Stimulated activated CD4-positive, alpha-beta T cell treated with anti-CD3 and anti-CD28 coated beads, Interleukin-4, amount 100 ng/mL, for 48 hours (primary cell): ENCODE measurements at regions not wholly inside any gene's neighbourhood (a gene's known extent, or its start where the extent isn't known, plus 50 kb on each side); places are given as distances from the start of the nearest gene placed in this dataset.

Experiments
- DNase-seq, 2 donors: peaks; one replicate each; pipeline ENCODE4 v3.0.0-alpha.2; 2020; ENCODE audit warnings: low read depth in 2 of 2

DNA sequence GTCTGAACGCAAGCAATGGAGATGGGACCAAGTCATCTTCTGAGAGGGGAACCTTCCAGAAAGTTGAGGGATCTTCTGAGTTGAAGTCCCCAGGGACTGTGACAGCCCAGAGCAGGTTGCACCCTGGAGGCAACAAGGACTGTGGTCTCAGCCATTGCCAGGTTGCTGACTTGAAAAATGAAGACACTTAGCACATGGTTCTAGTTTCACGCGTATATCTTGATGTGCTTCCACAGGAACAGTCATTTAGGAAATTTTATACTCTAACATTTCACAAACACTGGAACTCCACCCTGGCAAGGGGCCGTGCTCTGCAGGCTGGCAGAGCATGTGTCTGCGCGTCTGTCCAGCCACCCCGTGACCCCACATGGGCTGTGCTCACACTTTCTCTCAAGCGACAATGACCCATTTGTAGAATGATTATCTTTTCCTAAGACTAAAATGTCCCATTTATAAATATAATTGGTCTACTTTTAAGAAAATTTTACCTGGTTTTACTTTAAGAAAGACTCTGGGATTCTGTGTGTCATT lies 157.0 kb downstream of the ERMARD start:
- no peak for DNase-seq

DNA sequence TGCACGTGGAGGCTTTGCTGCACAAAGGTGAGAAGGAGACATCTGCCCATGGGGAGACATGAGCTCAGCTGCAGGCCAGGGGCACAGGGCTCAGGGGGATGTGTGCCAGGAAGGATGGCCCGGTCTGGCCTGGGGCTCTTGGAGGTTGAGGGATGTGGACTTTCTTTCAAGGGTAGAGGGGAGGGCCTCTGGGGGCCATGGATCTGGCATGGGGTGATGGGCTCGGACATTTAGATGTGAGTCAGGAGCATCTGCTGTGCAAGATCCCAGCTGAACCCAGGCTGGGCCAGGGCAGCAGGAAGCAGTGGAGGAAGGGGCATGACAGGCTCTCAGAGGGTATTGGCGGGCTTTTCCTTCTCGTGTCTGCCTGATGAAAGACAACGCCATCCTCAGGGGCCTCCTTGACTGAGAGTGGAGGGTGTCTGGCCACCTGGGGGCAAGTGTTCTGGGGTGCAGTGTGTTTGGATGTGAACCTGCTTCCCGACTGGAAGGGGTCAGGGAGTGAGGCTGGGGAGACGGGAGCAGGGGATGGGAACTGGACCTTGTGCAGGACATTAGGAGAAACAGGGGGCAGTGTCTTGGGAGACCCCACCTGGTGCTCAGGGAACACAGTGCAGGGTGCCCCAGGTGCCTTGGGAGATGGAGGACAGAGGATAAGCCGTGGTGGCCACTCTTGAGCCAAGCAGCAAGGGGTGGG lies 156.1 kb downstream of the ERMARD start:
- no peak for DNase-seq

DNA sequence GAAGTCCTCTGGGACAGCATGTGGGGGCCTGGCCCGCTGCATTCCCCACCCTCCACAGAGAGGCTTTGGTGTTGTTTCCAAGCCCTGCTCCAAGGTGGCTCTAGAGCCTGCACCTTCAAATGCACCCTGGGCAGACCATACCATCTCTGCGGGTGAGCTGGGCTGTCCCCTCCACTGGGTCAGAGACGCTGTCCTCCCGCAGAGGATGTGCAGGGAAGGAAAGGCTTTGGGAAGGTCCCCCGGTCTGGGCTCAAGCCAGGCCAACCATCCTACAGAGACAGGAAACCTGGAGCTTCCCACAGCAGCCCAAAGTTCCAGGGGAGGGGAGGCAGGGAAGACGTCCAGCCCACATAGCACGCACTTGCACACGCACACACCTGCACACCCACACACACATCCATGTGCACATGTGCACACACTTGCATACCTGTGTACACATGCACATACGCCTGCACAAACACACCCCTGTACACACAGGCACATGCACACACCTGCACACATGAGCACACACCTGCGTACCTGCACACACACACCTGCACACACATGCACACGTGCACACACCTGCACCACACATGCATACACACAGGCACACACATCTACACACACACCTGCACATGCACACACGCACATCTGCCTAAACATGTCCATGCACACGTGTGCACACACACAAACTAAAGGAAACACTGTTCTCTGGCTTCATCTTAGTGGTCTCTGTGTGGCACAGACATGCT lies 155.4 kb downstream of the ERMARD start:
- DNase-seq, result no peak

DNA sequence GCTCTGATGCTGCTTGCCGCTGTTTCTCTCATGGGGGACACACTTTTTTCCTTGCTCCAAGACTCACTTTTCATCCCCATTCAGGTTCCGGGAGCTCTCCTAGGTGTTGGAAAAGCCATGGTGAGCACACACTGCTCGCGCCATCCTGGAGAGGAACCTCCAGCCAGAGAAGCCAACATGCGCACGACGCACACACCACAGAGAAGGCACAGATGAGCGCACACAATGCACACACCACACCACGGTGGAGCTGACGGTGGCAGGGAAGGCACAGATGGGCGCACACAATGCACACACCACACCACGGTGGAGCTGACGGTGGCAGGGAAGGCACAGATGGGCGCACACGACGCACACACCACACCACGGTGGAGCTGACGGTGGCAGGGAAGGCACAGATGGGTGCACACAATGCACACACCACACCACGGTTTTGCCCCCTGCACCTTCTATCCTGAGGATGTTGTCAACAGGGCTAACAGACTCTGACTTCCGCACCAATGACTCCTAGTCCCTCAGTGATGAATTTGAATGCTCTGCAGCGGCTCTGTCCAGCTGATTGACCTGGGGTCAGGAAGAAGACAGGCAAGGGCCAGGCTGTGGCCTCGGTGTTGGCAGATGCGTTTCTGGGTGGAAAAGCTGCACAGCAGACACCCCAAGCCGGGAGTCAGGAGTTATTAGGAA lies 154.7 kb downstream of the ERMARD start:
- no peak for DNase-seq

DNA sequence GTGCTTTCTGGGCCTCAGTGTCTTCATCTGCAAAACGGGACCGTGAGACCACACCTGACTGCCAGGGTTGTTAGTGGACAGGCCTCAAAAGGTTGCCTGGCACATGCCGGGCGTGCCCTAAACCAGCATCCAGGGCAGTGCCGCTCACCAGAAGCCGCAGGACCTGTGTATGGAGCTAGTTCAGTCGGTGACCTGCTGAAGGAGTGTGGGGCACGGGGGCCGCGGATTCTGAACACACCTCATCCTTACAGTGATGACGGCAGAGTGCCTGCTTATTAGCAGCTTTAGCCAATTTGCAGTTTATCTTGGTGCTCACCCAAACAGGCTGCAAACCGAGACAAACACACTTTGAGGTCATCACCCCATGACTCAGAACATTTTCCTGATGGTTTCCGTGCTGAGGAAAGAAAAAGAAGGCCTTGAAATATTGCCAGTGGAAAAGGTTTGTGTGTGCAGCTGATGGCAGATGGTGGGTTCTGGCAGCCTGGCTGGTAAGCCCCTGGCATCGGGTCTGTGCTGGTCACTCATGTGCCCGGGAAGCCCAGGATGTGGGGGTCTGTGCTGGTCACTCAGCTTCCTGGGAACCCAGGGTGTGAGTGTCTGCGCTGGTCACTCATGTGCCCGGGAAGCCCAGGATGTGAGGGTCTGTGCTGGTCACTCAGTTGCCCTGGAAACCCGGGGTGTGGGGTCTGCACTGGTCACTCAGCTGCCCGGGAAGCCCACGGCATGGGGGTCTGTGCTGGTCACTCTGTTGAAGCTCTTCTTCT lies 153.8 kb downstream of the ERMARD start:
- no peak for DNase-seq

DNA sequence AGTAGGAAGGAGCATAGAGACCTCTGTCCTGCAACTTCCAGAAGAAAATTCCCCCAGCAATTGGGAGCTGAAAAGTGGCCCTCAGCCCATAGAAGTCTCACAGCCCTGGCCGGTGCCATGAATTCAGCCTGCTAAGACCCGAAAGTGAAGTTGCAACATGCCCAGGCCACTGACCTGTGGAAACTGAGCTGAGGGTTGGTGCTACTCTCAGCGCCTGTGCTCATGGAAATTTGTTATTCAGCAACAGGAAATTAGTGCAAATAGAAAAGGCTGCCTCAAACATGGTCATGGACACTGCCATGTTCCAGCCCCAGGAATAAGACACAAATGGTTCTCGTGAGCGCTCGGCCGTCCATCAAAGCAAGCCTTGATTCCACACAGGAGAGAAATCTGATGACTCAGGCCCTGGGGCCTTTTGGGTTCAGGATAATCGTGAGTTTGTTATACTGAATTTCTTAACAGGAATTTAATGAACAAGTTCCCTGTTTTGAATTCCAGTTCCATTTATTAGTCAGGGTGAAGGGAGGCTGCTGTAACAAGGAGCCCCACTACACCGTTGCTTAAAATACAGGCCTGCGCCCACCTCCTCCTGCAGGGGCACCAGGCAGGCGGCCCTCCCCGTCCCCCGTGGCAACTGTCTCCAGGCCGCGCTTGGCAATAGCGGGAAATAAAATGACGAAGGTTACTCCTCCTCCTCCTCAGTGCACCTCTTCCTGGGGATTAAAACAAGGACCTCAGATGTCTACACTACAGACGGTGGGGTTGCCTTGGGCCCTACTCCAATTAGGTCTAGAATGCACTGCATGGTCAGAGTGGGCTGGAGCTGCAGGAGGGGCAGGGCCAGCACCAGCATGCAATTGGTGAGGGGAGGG lies 152.9 kb downstream of the ERMARD start:
- no peak for DNase-seq

DNA sequence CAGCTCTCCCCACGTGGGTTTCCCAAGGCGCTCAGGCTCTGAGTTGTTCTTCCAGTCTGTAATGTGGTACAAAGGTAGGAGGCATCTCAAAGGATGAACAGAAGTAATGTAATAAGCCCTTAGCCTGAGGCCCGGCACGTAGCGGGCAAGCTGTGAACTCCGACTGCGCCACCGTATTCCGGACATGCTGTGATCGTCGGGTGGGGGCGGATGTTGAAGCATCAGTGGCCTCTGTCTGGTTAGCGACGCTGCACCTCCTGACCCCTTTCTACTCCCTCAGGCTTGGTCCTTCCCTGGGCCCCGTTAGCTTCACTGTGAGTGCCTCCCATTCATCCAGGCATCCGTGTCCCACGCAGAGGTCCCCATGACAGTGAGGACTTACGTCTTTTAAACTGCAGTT lies 151.7 kb downstream of the ERMARD start:
- no peak for DNase-seq

DNA sequence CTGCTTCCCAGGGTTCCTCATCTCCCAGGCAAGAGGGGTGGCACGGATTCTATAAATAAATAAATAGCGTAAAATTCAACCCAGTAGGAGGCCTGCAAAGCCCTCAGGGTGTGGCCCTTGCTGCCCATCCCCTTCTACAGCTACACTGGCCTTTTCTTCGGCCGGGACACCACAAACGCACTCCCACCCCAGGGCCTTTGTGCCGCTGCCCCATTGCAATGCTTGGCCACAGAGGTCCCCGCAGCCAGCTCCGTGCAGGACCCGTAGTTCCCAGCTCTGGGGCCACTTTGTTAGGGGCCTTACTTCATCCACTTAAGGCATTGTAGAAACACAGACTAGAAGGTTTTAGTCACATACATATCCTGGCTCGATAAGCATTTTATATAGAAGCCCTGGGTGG lies 151.2 kb downstream of the ERMARD start:
- DNase-seq, result no peak

DNA sequence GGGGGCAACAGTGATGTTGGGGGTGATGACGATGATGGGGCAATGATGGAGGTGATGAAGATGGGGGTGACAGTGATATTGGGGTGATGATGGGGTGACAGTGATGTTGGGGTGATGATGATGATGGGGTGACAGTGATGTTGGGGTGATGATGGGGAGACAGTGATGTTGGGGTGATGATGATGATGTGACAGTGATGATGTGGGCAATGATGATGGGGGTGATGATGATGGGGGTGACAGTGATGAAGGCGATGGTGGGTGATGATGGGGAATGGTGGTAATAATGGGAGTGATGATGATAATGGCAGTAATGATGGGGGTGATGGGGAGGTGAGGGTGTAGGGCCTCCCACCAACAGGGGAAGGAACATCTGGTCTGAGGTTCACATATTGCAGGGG lies 150.6 kb downstream of the ERMARD start:
- DNase-seq, result no peak

DNA sequence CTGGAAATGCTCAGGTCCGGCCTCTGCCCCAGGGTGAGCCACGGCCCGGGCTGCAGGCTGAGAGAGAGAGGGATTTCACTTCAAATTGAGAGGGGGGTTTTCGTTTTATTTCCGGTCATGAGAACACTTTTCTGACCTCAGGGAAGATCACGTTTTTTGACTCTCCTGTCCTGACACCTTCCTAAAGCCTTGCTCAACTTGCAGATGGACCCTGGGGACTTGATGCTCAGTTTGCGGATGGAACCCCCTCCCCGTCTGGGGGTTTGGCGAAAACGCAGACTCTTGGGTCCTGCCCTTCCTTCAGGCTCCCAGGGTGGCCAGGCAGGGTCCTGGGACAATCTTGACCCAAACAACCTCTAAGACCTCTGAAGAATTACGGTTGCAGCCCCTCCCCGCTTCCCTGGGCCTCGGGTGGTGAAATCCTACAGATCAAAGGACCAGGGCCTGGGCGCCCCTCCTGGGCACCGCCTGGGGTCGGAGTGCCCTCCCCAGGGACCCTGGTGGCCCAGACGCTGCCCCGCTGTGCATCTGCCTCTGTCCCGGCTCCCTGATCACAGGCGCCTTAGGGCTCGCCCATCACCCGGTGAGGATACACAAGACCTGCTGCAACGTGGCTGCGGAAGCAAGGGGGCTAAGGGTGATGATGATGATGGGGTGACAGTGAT lies 148.2 kb downstream of the ERMARD start:
- DNase-seq, result no peak

DNA sequence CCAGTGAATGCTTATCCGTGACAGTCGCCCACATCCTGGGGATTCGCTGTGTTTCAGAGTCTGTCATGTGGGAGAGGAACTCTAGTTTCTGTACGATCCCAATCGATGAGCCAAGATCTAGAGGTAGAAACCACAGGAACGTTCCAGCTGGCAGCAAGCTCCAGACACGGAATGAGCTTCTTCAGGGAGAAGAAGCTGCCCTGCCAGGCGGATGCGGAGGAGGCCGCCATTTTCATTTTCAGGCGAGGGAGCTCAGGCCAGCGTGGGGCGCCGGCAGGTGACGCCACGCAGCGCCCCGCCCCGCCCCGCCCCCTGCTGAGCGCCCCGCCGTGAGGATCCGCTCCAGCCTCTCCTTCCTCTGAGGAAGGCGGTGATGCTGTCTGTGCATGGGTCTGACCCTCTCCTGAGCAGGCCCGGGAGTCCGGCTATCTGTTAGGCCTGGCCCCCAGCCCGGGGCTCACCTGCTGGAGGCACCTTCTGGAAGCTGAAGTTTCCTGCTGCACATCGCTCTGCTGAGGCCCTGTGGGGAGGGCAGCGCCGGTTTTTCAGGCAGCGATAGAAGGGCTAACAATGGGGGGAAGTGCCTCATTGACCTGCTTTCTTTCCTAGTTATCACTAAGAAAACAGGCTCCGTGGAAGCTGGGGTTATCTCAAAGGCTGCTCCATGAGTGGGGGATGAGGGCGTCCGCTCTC lies 147.5 kb downstream of the ERMARD start:
- no peak for DNase-seq

DNA sequence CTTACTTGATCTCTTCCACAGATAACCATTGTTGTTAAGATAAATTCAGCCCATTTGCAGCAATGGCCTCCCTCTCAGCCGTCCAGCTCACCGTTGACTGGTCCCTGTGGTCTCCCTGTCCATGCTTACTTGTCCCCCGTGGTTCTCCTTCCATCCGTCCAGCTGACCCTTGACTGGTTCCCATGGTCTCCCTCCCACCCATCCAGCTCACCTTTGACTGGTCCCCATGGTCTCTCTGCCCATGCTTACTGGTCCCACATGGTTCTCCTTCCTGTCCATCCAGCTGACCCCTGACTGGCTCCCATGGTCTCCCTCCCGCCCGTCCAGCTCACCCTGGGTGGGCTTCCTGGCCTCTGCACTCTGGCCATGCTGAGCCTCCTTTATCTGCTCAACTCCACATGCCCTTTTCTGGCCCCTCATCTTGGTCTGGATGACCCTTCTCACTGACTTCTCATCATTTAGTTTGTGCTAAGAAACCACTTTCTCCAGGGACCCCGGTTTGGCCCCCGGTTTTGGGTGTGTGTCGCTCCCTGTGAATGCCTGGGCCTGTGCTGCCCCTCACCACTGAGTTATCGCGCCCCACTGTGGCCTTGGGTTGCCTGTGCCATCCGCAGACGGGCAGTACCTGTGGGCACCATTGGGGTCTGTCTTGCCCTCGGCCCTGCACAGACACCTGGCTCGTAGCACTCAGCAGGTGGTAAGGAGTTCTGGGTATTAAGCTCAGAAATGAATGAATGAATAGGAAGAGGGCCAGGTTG lies 146.4 kb downstream of the ERMARD start:
- DNase-seq, result no peak

DNA sequence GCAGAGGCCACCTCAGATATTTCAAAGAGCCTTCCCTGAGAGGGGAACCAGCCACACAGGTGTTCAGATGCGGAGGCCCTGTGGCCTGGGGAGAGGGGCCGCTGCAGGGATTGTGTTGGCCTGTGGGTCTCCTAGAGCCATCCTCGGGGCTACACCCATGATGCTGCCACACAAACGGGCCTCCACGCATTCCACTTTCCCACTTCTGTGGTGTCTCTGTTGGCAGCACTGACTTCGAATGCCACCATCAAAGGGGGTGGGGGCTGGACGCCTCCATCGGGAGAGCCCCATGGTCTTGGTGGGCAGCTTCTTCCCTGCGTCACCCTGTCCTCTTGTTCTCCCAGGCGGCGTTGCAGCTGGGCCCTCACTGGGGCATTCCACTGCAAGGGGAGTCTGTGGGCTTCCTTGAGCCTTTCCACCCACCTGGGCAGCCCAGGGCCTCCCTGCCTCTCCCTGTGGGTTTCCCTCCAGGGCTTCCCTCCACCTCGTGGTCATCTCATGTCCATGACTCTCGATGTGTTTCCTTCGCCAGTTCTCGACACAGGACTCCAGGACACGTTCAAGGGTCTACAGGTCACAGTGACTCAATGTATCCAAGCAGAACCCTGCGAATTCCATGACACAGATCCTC lies 145.5 kb downstream of the ERMARD start:
- no peak for DNase-seq

DNA sequence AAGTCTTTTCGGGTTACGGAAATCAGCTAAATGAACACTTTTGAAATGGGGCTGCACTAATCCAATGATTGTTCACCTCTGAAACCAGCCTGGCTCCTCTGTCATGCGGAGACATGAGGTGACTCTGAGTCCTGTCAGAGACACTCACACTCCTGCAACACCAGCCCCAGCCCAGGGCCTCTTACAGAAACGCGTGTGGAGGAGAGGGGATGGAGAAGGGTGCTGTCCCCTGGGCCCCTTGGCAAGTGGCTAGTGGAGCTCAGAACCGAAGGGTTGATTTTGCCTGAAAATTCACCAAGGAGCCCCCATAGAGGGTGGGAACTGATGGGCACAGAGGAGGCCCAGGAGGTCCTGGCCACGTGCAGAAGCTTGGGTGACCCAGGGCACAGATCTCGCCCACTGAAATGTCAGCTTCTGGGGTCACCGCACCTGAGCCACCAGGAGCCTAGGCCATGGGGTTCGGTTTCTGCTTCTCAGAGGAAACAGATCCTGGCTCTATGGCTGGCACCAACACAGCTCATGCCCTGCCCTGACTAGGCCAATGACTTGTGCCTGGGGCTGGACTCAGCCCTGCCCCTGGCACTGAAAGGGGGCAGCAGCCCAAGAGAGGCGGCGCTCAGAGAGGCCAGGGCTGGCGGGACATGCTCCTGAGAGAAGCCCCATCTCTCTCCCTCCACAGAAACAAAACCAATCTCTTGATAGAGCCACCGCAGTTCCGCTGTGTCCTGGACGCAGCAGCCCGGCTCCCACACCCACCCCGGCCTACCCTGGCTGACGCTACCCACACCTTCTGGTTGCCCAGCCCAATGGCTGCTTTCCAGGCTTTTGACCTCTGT lies 144.7 kb downstream of the ERMARD start:
- DNase-seq, result no peak

DNA sequence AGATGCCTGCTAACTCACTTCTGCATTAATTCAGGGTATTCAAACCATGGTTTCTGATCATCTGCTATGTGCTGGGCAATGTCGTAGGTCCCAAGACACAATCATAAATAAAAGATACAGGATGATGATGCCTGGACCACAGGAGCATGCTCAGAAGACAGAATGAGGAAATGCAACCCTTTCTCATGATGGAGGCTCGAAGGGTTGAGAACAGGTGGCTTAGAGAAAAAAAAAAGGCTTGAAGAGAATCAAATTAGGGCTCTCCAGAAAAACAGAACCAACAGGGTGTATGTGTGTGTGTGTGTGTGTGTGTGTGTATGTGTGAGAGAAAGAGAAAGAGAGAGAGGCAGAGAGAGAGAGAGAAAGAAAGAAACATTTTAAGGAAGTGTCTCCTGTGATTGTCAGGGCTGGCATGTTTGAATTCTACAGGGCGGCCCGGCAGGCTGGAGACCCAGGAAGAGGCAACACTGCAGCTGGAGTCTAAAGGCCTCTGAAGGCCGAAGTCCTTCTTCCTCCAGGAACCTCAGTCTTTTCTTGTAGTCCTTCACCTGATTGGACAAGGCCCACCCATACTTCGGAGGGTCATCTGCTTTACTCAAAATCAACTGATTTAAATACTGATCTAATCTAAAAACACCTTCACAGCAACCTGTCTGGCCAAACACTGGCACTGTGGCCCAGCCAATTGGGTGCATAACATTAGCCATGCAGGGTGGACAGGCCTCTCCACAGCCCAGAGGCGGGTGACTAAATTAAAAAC lies 143.8 kb downstream of the ERMARD start:
- DNase-seq, result no peak

DNA sequence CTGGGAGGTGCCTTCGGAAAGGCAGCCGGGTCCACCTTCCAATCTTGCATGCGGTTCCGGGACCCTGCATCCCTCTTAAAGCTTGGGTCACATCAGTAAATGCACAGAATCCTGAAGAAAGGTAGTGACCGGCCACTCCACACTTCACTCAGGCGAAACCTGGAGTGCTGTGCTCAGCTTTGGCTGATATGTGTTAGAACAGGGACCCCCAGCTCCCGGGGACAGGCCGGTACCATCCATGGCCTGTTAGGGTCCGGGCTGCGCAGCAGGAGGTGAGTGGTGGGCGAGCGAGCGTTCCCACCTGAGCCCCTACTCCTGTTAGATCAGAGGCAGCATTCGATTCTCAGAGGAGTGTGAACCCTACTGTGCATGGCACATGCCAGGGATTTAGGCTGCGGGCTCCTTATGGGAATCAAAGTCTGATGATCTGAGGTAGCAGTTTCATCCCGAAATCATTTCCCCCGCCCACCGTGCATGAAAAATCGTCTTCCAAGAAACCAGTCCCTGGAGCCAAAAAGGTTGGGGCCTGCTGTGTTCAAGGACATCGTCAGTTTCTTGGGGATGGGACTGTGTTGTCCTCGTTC lies 143.0 kb downstream of the ERMARD start:
- no peak for DNase-seq

DNA sequence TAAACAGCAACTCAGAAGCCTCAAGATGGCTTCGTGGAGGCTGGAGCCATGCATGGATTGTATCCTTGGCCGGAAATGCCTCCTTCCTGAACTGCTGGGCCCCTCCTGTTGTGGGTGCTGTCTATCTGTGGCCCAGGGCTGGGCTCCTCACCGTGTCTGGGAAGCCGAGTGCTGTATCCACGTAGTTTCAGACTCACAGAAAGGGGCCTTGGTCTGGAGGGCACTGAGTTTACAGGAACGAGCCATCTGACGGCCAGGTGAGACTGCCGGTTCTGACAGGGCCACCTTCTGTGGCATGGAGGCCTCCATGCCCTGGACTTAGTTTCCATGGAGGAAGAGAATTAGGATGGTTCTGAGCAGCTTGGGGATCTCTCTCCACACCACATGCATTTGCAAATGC lies 142.2 kb downstream of the ERMARD start:
- no peak for DNase-seq
